Lung (tissue), 11 donors: ENCODE measurements at regions not wholly inside any gene's neighbourhood (a gene's known extent, or its start where the extent isn't known, plus 50 kb on each side); places are given as distances from the start of the nearest gene placed in this dataset.

Experiments used
- ATAC-seq: fragments of 200-7000 bp; cut with Tn5 transposase; one replicate; pipeline ENCODE4 v1.9.1; 2020; ENCODE audit warnings: moderate number of reproducible peaks; ENCODE audit not compliant: insufficient read depth, low FRiP score
- DNase-seq, 3 donors: peaks; one replicate each; pipeline ENCODE4 v3.0.0-alpha.2; 2013 to 2017
- H3K27ac ChIP-seq, 2 donors: one replicate each; pipeline ENCODE4 v1.5.1; 2013; ENCODE audit warnings: mild to moderate bottlenecking in 2 of 2, moderate library complexity in 2 of 2, control low read depth in 1 of 2, inconsistent platforms in 1 of 2, low read depth in 1 of 2, low read length in 1 of 2
- H3K27me3 ChIP-seq, 3 donors: one replicate each; pipeline ENCODE4 v1.5.1; 2013; ENCODE audit warnings: low read length in 2 of 3; ENCODE audit not compliant: control insufficient read depth in 3 of 3, insufficient read depth in 3 of 3
- H3K36me3 ChIP-seq, 4 donors: one replicate each; pipeline ENCODE4 v1.5.1; 2013; ENCODE audit warnings: low read length in 4 of 4, mild to moderate bottlenecking in 1 of 4, moderate library complexity in 1 of 4; ENCODE audit not compliant: control insufficient read depth in 4 of 4, insufficient read depth in 4 of 4
- H3K4me1 ChIP-seq, 5 donors: one replicate each; pipeline ENCODE4 v1.5.1; 2013; ENCODE audit warnings: low read length in 5 of 5, mild to moderate bottlenecking in 2 of 5, moderate library complexity in 1 of 5; ENCODE audit not compliant: control insufficient read depth in 5 of 5, insufficient read depth in 5 of 5
- H3K4me3 ChIP-seq: one replicate; pipeline ENCODE4 v1.5.1; 2013; ENCODE audit warnings: mild to moderate bottlenecking, control low read depth, moderate library complexity
- H3K9ac ChIP-seq, 2 donors: one replicate each; pipeline ENCODE4 v1.5.1; 2013; ENCODE audit warnings: low read length in 2 of 2, control low read depth in 1 of 2; ENCODE audit not compliant: insufficient read depth in 1 of 2
- H3K9me3 ChIP-seq, 4 donors: one replicate each; pipeline ENCODE4 v1.5.1; 2013; ENCODE audit warnings: low read length in 3 of 4, mild to moderate bottlenecking in 1 of 4, moderate library complexity in 1 of 4; ENCODE audit not compliant: control insufficient read depth in 4 of 4, insufficient read depth in 3 of 4
- CTCF ChIP-seq: IDR thresholded peaks from 2 replicates; pipeline ENCODE4 v1.5.1; 2012; ENCODE audit warnings: mild to moderate bottlenecking; ENCODE audit errors: control extremely low read depth, extremely low read depth
- WGBS, 2 donors: extraction: QIAGEN DNeasy Blood & Tissue Kit; methylation state at CpG; one replicate each; pipeline ENCODE4 v1.1.7; 2013; 5-methylcytosine and 5-hydroxymethylcytosine counted together
- donor health status: control.
- donor health status: control.
- donor health status: Bipolar disorder and iron deficiency.
- donor health status: healthy.
- donor health status: DM: yes; HTN: yes; CAD: no.

GRCh38 chr4:123870216-123870876 is 473.8 kb downstream of the SPRY1 start:
- Histone ChIP-seq H3K9ac (no peak overlapping the region), H3K27ac (peak overlapping the region in 1 of 2 donors; percentile 17), H3K36me3 (no peaks in the 10 kb centered on the region), H3K27me3 (no peaks in the 10 kb centered on the region), H3K4me3 (no peak overlapping the region), H3K4me1 (peaks cover 0 to 26% (median 11%) of the 10 kb centered on the region in 5 donors), H3K9me3 (no peaks in the 10 kb centered on the region)
- WGBS, 2 donors: 44 to 57% methylated on average over 4 of the region's 4 CpGs
- TF ChIP-seq CTCF: no peak
- ATAC-seq (no peak), DNase-seq (peak in 2 of 3 donors; percentile 19 to 69)

- no peaks in the 10 kb centered on the region for H3K36me3 ChIP-seq
- H3K27ac ChIP-seq: no peak overlapping the region
- no peak for TF ChIP-seq CTCF
- no peaks in the 10 kb centered on the region for H3K9me3 ChIP-seq
- H3K4me1 ChIP-seq: peaks cover 0 to 28% (median 11%) of the 10 kb centered on the region in 5 donors
- H3K9ac ChIP-seq: no peak overlapping the region
- no peak for DNase-seq
- no peaks in the 10 kb centered on the region for H3K27me3 ChIP-seq
- no peak overlapping the region for H3K4me3 ChIP-seq
- ATAC-seq: no peak
- WGBS, 2 donors: 73 to 88% methylated on average over 6 of the region's 6 CpGs
These were observed 474.7 kb downstream of the SPRY1 start for GRCh38 chr4:123871341-123871740.

- Histone ChIP-seq H3K9me3 (no peaks in the 10 kb centered on the region), H3K4me1 (peaks cover 0 to 37% (median 10%) of the 10 kb centered on the region in 5 donors), H3K9ac (no peak overlapping the region), H3K27ac (no peak overlapping the region), H3K36me3 (no peaks in the 10 kb centered on the region), H3K4me3 (no peak overlapping the region), H3K27me3 (no peaks in the 10 kb centered on the region)
- DNase-seq (peak in 1 of 3 donors; percentile 56), ATAC-seq (no peak)
- 91 to 94% methylated on average over 1 of the region's 1 CpG for WGBS, 2 donors
- TF ChIP-seq CTCF: no peak
These were observed 477.5 kb downstream of the SPRY1 start for GRCh38 chr4:123874063-123874462.

GRCh38 chr4:123876143-123876542 is 479.5 kb downstream of the SPRY1 start:
- no peak for TF ChIP-seq CTCF
- ATAC-seq: no peak
- no peaks in the 10 kb centered on the region for H3K36me3 ChIP-seq
- H3K27me3 ChIP-seq: no peaks in the 10 kb centered on the region
- H3K4me3 ChIP-seq: no peak overlapping the region
- 80 to 81% methylated on average over 4 of the region's 4 CpGs for WGBS, 2 donors
- H3K9ac ChIP-seq: no peak overlapping the region
- H3K27ac ChIP-seq: peak overlapping the region in 1 of 2 donors; percentile 60
- H3K9me3 ChIP-seq: no peaks in the 10 kb centered on the region
- DNase-seq: no peak
- peaks cover 0 to 21% (median 9%) of the 10 kb centered on the region in 5 donors for H3K4me1 ChIP-seq
